Effector CD4-positive, alpha-beta T cell (primary cell): ENCODE measurements at regions not wholly inside any gene's neighbourhood (a gene's known extent, or its start where the extent isn't known, plus 50 kb on each side); places are given as distances from the start of the nearest gene placed in this dataset.

ENCODE experiments used
- DNase-seq: peaks from one replicate; pipeline ENCODE4 v3.0.0-alpha.2; 2020

GRCh38 chr16:51710905-51711563 is 560.0 kb upstream of the SALL1 start:
- no peak for DNase-seq

DNA sequence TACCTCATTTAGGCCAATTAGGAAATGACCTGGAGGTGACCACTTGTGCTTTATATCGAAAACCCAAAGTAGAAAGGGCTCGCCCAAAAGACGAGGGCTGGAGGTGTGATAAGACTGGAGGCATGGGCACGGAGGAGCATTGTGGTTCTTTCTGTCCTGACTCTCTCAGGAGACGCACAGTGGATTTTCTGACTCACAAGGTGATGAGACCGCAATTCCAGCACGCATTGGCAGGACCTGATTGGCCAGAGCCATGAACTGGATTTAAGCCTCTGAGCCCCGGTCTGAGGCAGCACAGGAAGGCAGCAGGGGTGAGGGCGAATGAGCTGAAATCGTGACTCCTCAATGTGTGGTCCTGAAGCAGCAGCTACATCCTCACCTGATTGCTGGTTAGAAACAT is 559.1 kb upstream of the SALL1 start:
- DNase-seq = no peak

GRCh38 chr16:51708861-51709260 is 557.8 kb upstream of the SALL1 start:
- DNase-seq = no peak

DNA sequence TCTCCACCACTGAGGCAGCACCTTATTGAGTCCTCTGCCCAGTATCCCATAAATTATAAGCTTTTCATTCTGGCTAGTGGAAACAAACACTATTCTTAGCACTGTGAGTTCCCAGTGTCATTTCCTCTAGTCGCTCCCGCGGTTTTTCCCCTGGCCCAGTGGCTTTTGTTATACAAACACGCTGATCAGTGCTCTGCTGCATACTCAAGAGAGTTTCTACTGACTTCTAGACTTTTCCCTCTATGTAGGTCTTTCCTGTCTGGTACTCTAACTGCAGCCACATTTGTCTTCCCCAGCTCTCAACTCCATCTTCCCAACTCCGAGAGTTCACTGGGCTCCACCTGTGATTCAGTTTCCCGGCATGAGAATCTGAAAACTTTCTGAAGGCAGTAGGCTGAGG is 556.6 kb upstream of the SALL1 start:
- no peak for DNase-seq

- DNase-seq = no peak
Measured at GRCh38 chr16:51705142-51705541, 554.1 kb upstream of the SALL1 start.

DNA sequence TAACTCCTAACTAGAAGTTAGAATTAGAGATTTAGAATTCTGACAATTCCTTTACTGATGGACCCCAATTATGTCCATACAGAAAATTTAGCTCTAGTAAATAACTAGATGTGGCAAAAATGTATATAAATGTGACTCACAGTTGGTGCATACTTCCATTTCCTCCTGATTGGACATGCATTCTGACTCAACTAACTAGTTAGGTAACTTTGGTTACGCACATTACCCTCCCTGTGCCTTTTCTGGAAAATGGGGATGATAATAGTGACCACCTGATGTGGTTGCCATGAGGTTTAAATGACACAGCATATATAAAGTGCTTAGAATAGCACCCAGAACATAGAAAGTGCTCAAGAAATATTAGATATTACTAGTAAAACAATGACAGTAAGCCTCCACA is 550.0 kb upstream of the SALL1 start:
- no peak for DNase-seq

GRCh38 chr16:51699686-51700396 is 548.8 kb upstream of the SALL1 start:
- DNase-seq = no peak

DNA sequence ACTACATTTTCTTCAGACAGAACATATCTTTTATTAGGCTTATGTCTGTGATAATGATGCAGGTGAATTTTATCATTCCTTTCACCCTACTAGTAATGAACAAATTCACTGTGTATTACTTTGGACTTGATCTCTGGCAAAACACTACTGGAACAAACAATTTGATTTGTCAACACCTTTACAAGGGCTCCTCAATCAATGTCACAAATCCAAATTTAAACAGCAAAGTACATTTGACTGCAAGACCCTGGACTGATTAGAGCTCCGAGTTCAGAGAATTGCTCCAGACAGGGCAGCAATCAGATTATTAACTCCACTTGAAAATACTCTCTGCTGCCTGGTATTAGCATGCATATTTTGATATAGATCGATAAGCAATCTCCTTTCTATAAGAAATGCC is 547.6 kb upstream of the SALL1 start:
- no peak for DNase-seq

GRCh38 chr16:51697454-51697853 is 546.4 kb upstream of the SALL1 start:
- DNase-seq = no peak

DNA sequence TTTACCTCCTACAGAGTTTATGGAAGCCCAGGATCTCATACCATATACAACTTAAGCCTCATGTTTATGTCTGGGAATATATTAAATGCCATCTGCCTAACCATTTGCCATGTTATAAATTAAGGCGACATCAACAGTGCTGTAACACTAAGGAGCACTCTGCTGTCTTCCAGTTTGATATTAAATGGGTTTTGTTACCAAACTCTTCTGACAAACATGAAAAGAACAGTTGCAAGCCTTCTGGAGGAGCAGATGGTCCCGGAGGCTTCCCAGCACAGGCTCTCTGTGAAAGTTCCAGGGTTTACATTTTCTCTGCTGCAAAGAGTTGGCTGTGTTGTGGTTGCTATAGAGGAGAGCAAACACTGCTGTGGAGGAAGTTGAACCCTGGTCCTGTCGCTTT is 545.3 kb upstream of the SALL1 start:
- no peak for DNase-seq

GRCh38 chr16:51691109-51691508 is 540.0 kb upstream of the SALL1 start:
- no peak for DNase-seq

DNA sequence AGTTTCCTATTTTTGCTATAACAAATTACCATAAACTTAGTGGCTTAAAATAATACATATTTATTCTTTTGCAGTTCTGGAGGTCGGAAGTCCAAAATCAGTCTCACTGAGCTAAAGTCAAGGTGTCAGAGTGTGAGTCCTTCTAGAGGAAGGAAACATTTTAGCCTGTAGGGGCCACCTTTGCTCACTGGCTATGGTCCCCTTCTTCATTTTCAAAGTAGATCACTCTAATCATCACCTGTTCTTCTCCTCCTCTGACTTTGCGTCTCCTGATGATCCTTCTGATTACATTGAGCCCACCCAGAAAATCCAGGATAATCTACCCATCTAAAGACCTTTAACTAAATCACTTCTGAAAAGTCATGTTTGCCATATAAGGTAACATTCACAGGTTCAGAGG is 534.4 kb upstream of the SALL1 start:
- DNase-seq = no peak

GRCh38 chr16:51683882-51684281 is 532.8 kb upstream of the SALL1 start:
- no peak for DNase-seq

DNA sequence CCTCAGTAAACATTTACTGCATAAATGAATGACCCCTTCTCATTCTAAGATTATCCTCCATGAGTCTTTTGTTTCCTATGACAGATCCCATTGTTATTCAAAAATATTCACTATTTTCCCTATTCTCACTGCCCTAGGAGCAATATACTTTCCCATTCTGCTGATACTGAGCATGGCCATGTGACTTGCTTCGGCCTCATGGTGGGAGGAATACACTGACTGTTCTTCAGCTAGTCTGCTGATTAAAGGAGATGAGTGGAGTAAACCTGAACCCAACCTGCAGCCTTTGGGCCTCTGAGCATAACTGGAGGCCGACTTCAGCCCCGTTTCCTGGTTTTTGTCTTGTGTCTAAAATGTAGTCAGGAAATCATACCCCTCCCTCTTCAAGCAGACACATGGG is 531.8 kb upstream of the SALL1 start:
- DNase-seq = no peak

DNA sequence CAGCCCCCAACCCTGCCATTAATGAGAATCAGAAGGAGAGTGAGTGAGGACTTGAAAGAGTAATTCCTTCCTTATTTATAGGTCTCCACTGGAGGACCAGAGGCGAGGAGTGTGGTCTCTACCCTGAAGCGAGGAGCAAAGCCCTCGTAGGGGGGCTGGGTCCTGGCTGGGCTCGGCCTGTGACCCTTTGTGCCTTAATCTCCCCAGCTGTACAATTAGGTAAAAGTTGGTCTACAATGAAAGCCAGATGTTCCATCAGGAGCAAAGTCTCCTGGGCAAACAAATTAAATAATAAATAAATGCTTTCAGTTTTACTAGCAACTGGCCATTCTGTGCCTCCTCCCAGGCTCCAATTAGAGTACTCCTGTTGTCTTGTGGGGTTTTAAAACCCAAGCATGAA is 523.5 kb upstream of the SALL1 start:
- DNase-seq = no peak

DNA sequence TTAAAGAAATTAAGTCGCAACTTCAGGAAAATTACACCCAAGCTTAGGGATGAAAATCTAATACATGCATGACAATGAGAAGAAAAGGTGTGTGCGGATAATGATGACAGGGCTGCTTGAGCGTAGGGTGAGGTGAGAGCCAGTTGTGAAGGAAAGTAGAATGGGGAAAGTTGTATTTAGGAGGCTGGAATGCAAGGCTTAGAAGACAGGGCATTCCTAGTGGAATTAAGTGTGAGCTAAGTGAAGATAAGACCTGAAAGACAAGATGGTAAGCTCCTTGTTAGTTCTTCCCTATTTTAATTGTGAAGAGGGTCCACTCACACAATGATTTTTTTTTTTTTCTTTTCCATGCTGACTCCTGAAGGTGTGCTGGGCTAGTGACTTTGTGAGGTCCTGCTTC is 519.5 kb upstream of the SALL1 start:
- DNase-seq = no peak

DNA sequence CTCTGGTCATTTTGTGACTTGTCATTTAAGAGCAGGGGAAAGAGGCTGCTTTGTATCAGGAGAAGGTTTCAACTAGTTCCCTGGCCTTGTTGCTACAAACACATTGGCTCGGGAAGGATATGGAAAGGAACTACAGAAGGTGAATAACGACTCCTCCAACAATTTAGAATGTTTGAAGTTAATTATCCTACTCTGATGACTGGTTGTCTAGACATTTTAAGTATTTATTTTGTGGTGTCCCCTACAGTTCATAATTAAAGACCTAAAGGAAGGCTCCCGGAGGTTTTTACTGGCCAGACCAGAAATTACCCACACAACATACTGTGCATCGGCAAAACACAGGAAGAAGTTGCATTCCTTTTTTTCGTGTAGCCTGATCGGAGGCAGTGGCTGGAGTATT is 515.8 kb upstream of the SALL1 start:
- no peak for DNase-seq

DNA sequence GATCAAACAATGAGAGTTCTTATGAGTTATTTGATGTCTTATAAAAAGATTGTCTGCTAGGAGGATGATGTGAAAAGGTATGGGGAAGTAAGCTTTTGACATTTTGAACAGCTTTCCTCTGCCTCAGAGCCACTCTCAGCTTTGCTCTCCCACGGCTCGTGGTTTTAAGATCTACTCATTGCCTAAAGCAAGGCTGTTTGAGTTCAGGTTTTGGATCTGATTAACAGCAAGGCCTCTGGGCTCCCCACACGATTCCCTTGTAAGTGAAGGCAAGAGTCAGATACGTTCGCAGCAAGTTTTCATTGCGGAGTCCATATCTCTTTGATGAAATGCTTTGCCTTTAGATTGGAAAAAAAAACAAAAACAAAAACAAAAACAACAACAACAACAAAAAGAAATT is 515.0 kb upstream of the SALL1 start:
- DNase-seq = no peak

DNA sequence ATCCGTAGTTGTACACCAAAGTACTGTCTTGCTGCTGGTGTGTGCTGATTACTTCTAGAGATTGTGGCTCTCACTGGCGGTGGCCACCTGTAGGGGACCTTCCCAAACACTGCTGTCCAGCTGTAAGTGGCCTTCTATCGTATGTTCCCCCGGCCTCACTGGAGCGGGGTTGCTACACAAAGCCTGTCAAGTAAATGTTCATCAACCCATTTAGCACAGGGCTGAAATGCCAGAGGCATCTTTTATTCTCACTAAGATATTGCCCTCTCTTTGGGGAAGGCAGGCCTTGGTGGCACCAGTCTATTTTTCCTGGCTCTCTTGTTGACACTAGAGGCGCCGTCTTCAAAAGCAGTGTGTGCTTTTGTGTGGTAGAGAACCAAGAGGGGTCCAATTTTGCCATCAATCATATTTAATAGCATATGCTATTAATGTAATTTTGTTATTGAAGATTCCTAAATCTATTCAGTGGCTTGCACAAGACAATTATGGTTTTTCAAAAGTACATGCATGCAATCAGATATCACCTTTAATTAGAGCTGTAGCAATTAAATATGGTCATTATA is 514.4 kb upstream of the SALL1 start:
- DNase-seq = no peak

DNA sequence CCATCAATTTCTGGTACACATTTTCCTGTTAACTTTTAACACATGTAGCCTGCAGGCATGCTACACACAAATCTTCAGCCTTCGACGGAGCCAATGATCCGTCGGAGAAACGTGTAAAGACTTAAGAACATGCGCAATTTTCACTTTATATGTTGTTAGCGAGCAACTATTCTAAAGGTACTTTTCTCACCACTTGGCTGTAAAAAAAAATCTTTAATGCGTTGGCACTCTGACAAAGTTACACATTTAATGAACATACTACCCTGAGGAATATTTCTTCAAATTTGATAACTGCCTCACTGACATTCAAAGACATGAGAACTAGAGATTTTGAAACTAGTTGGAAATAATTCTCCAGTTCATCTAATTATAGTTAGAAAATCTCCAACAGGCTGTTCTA is 507.5 kb upstream of the SALL1 start:
- no peak for DNase-seq

- no peak for DNase-seq
Measured at GRCh38 chr16:51657848-51658247, 506.8 kb upstream of the SALL1 start.

- no peak for DNase-seq
Measured at GRCh38 chr16:51655249-51655648, 504.2 kb upstream of the SALL1 start.

DNA sequence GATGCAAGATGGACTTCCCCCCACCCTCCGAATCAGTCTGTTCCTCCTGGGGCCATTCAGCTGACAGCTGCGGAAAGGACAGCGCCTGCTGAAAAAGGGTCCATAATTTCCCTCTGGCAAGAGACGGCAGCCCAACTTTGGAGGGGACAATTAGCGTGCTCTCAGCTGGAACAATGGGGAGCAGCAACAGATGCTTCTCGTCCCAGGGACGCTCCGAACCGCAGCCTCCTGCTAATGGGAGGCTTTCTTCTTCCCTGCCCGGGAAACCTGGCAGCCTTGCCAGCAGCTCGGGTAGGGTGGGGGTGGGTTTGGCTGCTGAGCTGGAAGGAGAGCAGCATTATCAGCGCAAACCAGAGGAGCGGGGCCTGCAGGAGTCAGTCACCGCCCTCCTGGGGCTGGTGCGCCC is 500.0 kb upstream of the SALL1 start:
- DNase-seq = no peak

DNA sequence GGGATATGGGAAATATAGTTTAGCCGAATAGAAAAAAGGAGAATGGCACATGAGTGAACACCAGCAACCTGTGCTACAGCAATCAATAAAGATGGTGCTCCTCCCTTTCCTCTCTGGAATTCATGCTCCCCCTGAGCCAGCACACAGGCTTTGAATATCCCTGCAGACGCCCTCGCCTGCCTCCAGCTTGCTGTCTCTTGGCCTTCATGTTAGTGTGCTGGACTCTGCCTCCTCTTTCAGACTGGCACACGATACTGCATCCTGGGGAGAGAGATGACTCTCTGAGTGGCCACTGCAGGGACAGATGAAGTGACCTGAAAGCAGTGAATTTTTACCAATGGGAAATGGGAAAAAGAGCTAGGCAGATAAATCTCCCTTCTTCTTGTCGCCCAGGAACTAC is 498.6 kb upstream of the SALL1 start:
- DNase-seq = no peak

DNA sequence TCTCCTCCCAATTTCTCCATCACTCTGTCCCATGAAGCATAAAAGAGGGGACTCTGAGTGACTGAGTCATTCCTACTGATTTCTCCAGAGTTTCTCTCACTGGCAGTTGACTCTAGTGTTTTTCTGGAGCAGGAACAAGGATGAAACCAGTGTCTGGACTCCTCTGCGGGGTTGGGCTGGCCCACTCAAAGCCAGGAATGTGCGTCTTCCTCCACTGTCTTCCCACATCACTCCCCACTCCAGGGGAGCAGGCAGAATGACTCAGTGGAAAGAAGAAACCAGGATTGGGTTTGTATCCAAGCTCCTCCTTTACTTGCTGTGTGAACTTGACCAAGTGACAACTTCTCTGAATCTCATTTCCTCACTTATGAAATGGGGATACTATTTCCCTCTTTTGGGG is 497.5 kb upstream of the SALL1 start:
- DNase-seq = no peak
